Stimulated activated CD8-positive, alpha-beta memory T cell treated with anti-CD3 and anti-CD28 coated beads, Interleukin-7, amount 100 ng/mL, for 48 hours (primary cell): ENCODE measurements at regions not wholly inside any gene's neighbourhood (a gene's known extent, or its start where the extent isn't known, plus 50 kb on each side); places are given as distances from the start of the nearest gene placed in this dataset.

Experiments used
- DNase-seq, 2 donors: peaks; one replicate each; pipeline ENCODE4 v3.0.0-alpha.2; 2020; ENCODE audit warnings: low read depth in 1 of 2; ENCODE audit errors: extremely low read depth in 1 of 2

- DNase-seq, result no peak
Observed at GRCh38 chr4:36709991-36710390, 428.6 kb downstream of the DTHD1 start.

GRCh38 chr4:36712013-36712412 is 430.6 kb downstream of the DTHD1 start:
- DNase-seq, result no peak

GRCh38 chr4:36716874-36717273 is 435.5 kb downstream of the DTHD1 start:
- no peak for DNase-seq

GRCh38 chr4:36719425-36719824 is 438.0 kb downstream of the DTHD1 start:
- DNase-seq, result no peak

GRCh38 chr4:36722986-36723385 is 441.6 kb downstream of the DTHD1 start:
- no peak for DNase-seq

GRCh38 chr4:36734334-36734733 is 452.9 kb downstream of the DTHD1 start:
- DNase-seq, result no peak

- no peak for DNase-seq
Observed at GRCh38 chr4:36737691-36738090, 456.3 kb downstream of the DTHD1 start.

- DNase-seq, result no peak
Observed at GRCh38 chr4:36740796-36741310, 459.4 kb downstream of the DTHD1 start.

- no peak for DNase-seq
Observed at GRCh38 chr4:36747277-36748129, 466.1 kb downstream of the DTHD1 start.

GRCh38 chr4:36753048-36753447 is 471.6 kb downstream of the DTHD1 start:
- no peak for DNase-seq

GRCh38 chr4:36757580-36758311 is 476.3 kb downstream of the DTHD1 start:
- DNase-seq, result no peak

- DNase-seq, result no peak
Observed at GRCh38 chr4:36758312-36759178, 477.1 kb downstream of the DTHD1 start.

- DNase-seq, result no peak
Observed at GRCh38 chr4:36761607-36762006, 480.2 kb downstream of the DTHD1 start.

GRCh38 chr4:36763814-36764213 is 480.7 kb upstream of the NWD2 start:
- no peak for DNase-seq

GRCh38 chr4:36767596-36767995 is 476.9 kb upstream of the NWD2 start:
- DNase-seq, result no peak

- DNase-seq, result no peak
Observed at GRCh38 chr4:36771411-36772153, 473.0 kb upstream of the NWD2 start.

- DNase-seq, result no peak
Observed at GRCh38 chr4:36772154-36772516, 472.4 kb upstream of the NWD2 start.

GRCh38 chr4:36773467-36773866 is 471.1 kb upstream of the NWD2 start:
- DNase-seq, result no peak

- no peak for DNase-seq
Observed at GRCh38 chr4:36775544-36775943, 469.0 kb upstream of the NWD2 start.

GRCh38 chr4:36779601-36780000 is 464.9 kb upstream of the NWD2 start:
- no peak for DNase-seq
